Adrenal gland (tissue), 9 donors: ENCODE measurements at regions not wholly inside any gene's neighbourhood (a gene's known extent, or its start where the extent isn't known, plus 50 kb on each side); places are given as distances from the start of the nearest gene placed in this dataset.

ENCODE experiments used
- DNase-seq, 7 donors: peaks; one replicate each; pipeline ENCODE4 v3.0.0-alpha.2; 2019 to 2020
- H3K27ac ChIP-seq, 5 donors: fragments of 200-600 bp; sonication (generic) in 4 of 5; 1 replicate in 3 of 5; 2 replicates in 2 of 5; pipeline versions ENCODE4 v1.5.1 to v1.8.0; 2016 to 2020; ENCODE audit warnings: mild to moderate bottlenecking in 1 of 5
- H3K27me3 ChIP-seq: fragments of 200-600 bp; 2 replicates; pipeline ENCODE4 v1.8.0; 2021
- H3K36me3 ChIP-seq, 2 donors: fragments of 200-600 bp; replicated peaks in 1 of 2; 1 replicate in 1 of 2; 2 replicates in 1 of 2; pipeline versions ENCODE4 v1.5.1 to v1.8.0; 2018 to 2022
- H3K4me1 ChIP-seq, 2 donors: fragments of 200-600 bp; replicated peaks in 1 of 2; 1 replicate in 1 of 2; 2 replicates in 1 of 2; pipeline versions ENCODE4 v1.5.1 to v1.8.0; 2018 to 2021
- H3K4me3 ChIP-seq, 4 donors: fragments of 200-600 bp; sonication (generic) in 3 of 4; one replicate each; pipeline ENCODE4 v1.5.1; 2016 to 2018
- H3K9me3 ChIP-seq, 3 donors: fragments of 200-600 bp; sonication (generic) in 1 of 3; replicated peaks in 1 of 3; 1 replicate in 2 of 3; 2 replicates in 1 of 3; pipeline versions ENCODE4 v1.5.1 to v1.8.0; 2016 to 2021
- POLR2A ChIP-seq, 2 donors: fragments of 450-650 bp; IDR thresholded peaks; one replicate each; pipeline ENCODE4 v1.6.1; 2017; ENCODE audit warnings: antibody characterized with exemption in 2 of 2, mild to moderate bottlenecking in 2 of 2, moderate library complexity in 1 of 2
- WGBS, 4 donors: extraction: QIAGEN DNeasy Blood & Tissue Kit in 2 of 4; methylation state at CpG; one replicate each; pipeline versions ENCODE4 v1.1.5 to v1.1.7; 2013 to 2017; 5-methylcytosine and 5-hydroxymethylcytosine counted together
- intact Hi-C, 2 donors: fragments of 100-400 bp; cut with DNase I; formaldehyde crosslinking; loops; one replicate each; pipeline versions ENCODE4 v1.14.1 to v1.15.0; 2022 to 2023
- TF ChIP-seq, protein P1 (sequence below), 6 experiments: fragments of 450-650 bp in 4 of 6; fragments of 200-600 bp in 2 of 6; sonication (generic) in 1 of 6; IDR thresholded peaks; 1 replicate in 5 of 6; 2 replicates in 1 of 6; pipeline versions ENCODE4 v1.5.1 to v1.8.0; 2016 to 2021; ENCODE audit warnings: antibody characterized with exemption in 6 of 6, mild to moderate bottlenecking in 2 of 6, moderate library complexity in 1 of 6
- donor health status: healthy with polysubstance abuse.
- donor health status: Bipolar disorder and iron deficiency.
- donor health status: DM: yes; HTN: yes; CAD: no.
- donor health status: DM: no; HTN: no; CAD: no.
- donor health status: DM: no; HTN: no; CAD: no.

DNA sequence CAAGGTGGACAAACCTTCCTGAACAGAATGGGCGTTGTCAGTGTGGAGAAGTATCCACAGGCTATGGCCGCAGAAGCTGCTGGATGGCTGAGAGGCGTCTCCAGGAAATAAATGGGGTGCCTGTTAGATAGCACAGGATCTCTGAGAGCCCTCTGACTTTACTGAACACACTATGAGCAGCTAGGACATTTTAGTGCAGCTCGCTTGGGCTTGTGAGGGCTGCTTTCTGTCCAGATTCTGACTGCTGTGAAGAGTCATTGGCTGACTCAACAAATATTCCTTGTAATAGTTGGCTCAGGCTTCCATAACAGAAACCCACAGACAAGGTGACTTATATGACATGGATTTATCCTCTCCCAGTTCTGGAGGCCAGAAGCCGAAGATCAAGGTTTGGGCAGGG lies 100.2 kb upstream of the SNTG2 start:
- intact Hi-C loops: loop anchor here (10.0 kb wide), 1 partner anchor 694 kb away; no protein-coding TSS in a partner anchor

DNA sequence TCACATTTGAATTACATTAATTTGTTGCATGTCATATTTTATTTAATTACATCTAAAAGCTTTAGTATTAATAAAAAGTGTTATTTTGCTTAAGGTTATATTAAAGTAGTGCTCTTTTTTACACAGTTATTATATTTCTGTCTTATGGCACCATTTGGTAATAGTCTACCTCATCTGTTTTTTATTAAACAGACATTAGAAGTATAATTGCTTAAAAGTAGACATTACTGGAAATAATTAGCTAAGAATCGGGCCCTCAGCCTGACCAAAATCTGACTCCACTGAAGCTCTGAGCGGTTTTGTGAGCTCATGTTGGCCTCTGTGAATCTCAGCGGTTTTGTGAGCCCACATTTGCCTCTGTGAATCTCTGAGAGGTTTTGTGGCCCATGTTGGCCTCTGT lies 102.5 kb upstream of the SNTG2 start:
- no peak for TF ChIP-seq POLR2A (IDR thresholded peaks at IDR 0.05)
- TF ChIP-seq, protein P1, sequence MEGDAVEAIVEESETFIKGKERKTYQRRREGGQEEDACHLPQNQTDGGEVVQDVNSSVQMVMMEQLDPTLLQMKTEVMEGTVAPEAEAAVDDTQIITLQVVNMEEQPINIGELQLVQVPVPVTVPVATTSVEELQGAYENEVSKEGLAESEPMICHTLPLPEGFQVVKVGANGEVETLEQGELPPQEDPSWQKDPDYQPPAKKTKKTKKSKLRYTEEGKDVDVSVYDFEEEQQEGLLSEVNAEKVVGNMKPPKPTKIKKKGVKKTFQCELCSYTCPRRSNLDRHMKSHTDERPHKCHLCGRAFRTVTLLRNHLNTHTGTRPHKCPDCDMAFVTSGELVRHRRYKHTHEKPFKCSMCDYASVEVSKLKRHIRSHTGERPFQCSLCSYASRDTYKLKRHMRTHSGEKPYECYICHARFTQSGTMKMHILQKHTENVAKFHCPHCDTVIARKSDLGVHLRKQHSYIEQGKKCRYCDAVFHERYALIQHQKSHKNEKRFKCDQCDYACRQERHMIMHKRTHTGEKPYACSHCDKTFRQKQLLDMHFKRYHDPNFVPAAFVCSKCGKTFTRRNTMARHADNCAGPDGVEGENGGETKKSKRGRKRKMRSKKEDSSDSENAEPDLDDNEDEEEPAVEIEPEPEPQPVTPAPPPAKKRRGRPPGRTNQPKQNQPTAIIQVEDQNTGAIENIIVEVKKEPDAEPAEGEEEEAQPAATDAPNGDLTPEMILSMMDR (IDR thresholded peaks at IDR 0.05): no peak
- H3K27ac ChIP-seq: no peak overlapping the region
- 66 to 89% (median 82%) methylated on average over 3 of the region's 3 CpGs for WGBS, 4 donors

More for the DNA sequence above, 100.2 kb upstream of the SNTG2 start:
- Histone ChIP-seq H3K9me3 (no peaks in the 10 kb centered on the region), H3K4me3 (no peak overlapping the region), H3K27me3 (no peaks in the 10 kb centered on the region), H3K36me3 (no peaks in the 10 kb centered on the region), H3K4me1 (no peaks in the 10 kb centered on the region), H3K27ac (no peak overlapping the region)
- DNase-seq: no peak
- WGBS, 4 donors: 54 to 81% (median 63%) methylated on average over 3 to 5 of the region's 5 CpGs
- no peak for TF ChIP-seq POLR2A (IDR thresholded peaks at IDR 0.05)

DNA sequence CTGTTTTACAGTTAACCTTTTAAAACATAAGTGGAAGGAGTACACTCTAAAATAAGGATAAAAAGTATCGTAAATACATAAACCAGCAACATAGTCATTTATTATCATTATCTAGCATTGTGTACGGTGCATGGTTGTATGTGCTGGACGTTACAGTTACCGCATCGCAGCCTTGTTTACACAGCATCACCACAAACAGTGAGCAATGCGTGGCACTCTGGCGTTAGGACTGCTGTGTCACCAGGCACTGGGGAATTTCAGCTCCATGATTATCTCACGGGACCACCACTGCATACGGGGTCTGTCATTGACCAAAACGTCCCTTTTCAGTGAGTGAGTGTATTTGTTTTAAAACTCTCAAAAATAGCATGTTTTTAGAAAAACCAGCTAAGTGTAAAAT lies 103.0 kb upstream of the SNTG2 start:
- intact Hi-C loops: no loop called here
- H3K36me3 ChIP-seq: no peaks in the 10 kb centered on the region
- WGBS, 4 donors: 82 to 86% (median 84%) methylated on average over 10 of the region's 10 CpGs

More for the DNA sequence above, 102.5 kb upstream of the SNTG2 start:
- intact Hi-C loops: no loop called here
- no peaks in the 10 kb centered on the region for H3K27me3 ChIP-seq
- no peaks in the 10 kb centered on the region for H3K4me1 ChIP-seq
- DNase-seq: no peak
- H3K4me3 ChIP-seq: no peak overlapping the region
- H3K9me3 ChIP-seq: no peaks in the 10 kb centered on the region
- no peaks in the 10 kb centered on the region for H3K36me3 ChIP-seq

DNA sequence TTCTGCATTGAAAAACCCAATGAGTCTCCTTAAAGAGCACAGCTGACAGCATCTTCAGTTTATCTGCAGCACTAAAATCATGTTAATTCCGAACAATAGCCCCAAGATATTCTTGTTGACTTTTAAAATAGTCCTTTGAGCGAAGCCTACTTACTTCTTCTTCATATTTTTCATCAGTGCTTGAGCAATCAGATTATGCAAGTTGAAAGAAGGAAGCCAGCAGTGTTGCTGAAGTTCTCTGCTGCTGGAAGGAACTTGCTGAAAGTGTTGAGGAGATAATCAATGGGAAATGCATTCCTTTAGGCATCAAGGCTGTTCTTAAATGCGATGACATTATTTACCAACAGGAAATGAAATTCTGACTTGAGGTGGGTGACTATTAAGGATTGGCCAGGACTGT lies 105.9 kb upstream of the SNTG2 start:
- WGBS, 4 donors: 69 to 71% (median 70%) methylated on average over 3 of the region's 3 CpGs
- Histone ChIP-seq H3K27ac (no peak overlapping the region), H3K4me3 (no peak overlapping the region), H3K9me3 (no peaks in the 10 kb centered on the region), H3K27me3 (no peaks in the 10 kb centered on the region), H3K4me1 (no peaks in the 10 kb centered on the region), H3K36me3 (no peaks in the 10 kb centered on the region)
- intact Hi-C loops: no loop called here
- TF ChIP-seq, protein P1 (IDR thresholded peaks at IDR 0.05): no peak
- TF ChIP-seq POLR2A (IDR thresholded peaks at IDR 0.05): no peak
- DNase-seq: no peak

More for the DNA sequence above, 103.0 kb upstream of the SNTG2 start:
- H3K27ac ChIP-seq: no peak overlapping the region
- no peak for TF ChIP-seq POLR2A (IDR thresholded peaks at IDR 0.05)
- TF ChIP-seq, protein P1 (IDR thresholded peaks at IDR 0.05): no peak
- H3K27me3 ChIP-seq: no peaks in the 10 kb centered on the region
- no peak for DNase-seq
- no peaks in the 10 kb centered on the region for H3K4me1 ChIP-seq
- H3K9me3 ChIP-seq: no peaks in the 10 kb centered on the region
- H3K4me3 ChIP-seq: no peak overlapping the region

DNA sequence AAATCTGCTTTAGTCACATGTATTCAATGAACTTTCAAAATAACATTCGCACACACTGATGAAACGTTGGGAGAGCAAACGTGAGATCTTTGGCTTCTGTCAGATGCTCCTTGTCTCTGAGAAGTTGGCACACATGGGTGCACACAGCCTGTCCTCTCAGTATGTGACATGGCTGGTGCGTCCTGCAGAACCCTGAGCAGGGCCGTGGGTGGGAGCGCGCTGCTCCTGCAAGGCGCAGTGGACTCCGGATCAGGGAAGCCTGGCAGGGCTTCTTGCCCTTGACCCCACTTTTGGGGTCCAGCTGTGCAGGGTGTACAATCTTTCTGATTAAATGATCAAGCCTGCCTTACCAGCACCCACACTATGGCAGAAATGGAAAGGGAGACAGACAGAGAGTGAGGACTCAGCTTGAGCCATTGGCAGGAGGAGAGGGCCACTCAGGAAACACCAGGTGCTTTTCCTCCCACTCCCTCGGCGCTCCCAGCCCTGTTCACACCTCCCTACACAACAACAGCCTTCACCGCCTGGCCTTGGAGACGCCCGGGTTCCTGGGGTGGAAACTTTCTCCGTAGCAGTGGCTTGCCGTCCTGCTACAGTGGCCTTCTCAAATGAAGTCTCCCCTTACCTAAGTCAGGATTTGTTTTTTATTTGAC lies 108.4 kb upstream of the SNTG2 start:
- TF ChIP-seq POLR2A (IDR thresholded peaks at IDR 0.05): no peak
- TF ChIP-seq, protein P1 (IDR thresholded peaks at IDR 0.05): no peak
- Histone ChIP-seq H3K27ac (no peak overlapping the region), H3K4me3 (no peak overlapping the region), H3K4me1 (no peaks in the 10 kb centered on the region), H3K27me3 (no peaks in the 10 kb centered on the region), H3K36me3 (no peaks in the 10 kb centered on the region), H3K9me3 (no peaks in the 10 kb centered on the region)
- DNase-seq: no peak
- 49 to 70% (median 61%) methylated on average over 11 to 16 of the region's 16 CpGs for WGBS, 4 donors
- intact Hi-C loops: no loop called here
